ENCODE measurements at regions not wholly inside any gene's neighbourhood (a gene's known extent, or its start where the extent isn't known, plus 50 kb on each side); places are given as distances from the start of the nearest gene placed in this dataset.

GRCh38 chr11:105489446-105489845 lies 120.4 kb upstream of the GRIA4 start:
- H3K4me3 ChIP-seq (ENCODE audit: low read depth in 2 of 2, low read length in 2 of 2) = no peak overlapping the region
- no peaks in the 10 kb centered on the region for H3K9me3 ChIP-seq (ENCODE audit: control insufficient read depth, insufficient read depth, low read depth, low read length)
- H3K27me3 ChIP-seq (ENCODE audit: control insufficient read depth, insufficient read depth, low read length) = no peaks in the 10 kb centered on the region
- ChIA-PET CTCF (no interaction called here), POLR2A (no interaction called here)
- no peak overlapping the region for H3K27ac ChIP-seq (ENCODE audit: low read length)
- ATAC-seq (no peak), DNase-seq (ENCODE audit: low read depth, low spot score) (no peak)
- in situ Hi-C loops (cut with HindIII; ENCODE audit: low pct_unique_long_range_greater_than_20kb, low sequenced_read_pairs) (no loop called here), intact Hi-C loops (cut with micrococcal nuclease; ENCODE audit: unreplicated experiment) (no loop called here)
- H3K4me1 ChIP-seq (ENCODE audit: control insufficient read depth, insufficient read depth, low read length) = no peaks in the 10 kb centered on the region
- BruUV-seq (replicated peaks) = no TSS peak
- TF ChIP-seq POLR2AphosphoS5 (IDR thresholded peaks at IDR 0.05; ENCODE audit: low read depth, low read length) (no peak), SIN3A (IDR thresholded peaks at IDR 0.05; ENCODE audit: borderline replicate concordance, insufficient read depth, low read depth, low read length) (no peak), CTCF (IDR thresholded peaks at IDR 0.05) (no peak), TCF7L2 (IDR thresholded peaks at IDR 0.05; ENCODE audit: low read depth, low read length) (no peak), REST (IDR thresholded peaks at IDR 0.05; ENCODE audit: insufficient read depth in 1 of 2, low read depth in 2 of 2, low read length in 1 of 2) (no peak)
- H3K36me3 ChIP-seq (ENCODE audit: control insufficient read depth, insufficient read depth, low read length) = no peaks in the 10 kb centered on the region

- ATAC-seq (no peak), DNase-seq (ENCODE audit: low read depth, low spot score) (no peak)
- TF ChIP-seq REST (IDR thresholded peaks at IDR 0.05; ENCODE audit: insufficient read depth in 1 of 2, low read depth in 2 of 2, low read length in 1 of 2) (no peak), SIN3A (IDR thresholded peaks at IDR 0.05; ENCODE audit: borderline replicate concordance, insufficient read depth, low read depth, low read length) (no peak), CTCF (IDR thresholded peaks at IDR 0.05) (no peak), TCF7L2 (IDR thresholded peaks at IDR 0.05; ENCODE audit: low read depth, low read length) (no peak), POLR2AphosphoS5 (IDR thresholded peaks at IDR 0.05; ENCODE audit: low read depth, low read length) (no peak)
- ChIA-PET CTCF (no interaction called here), POLR2A (no interaction called here)
- intact Hi-C loops (cut with micrococcal nuclease; ENCODE audit: unreplicated experiment) (no loop called here), in situ Hi-C loops (cut with HindIII; ENCODE audit: low pct_unique_long_range_greater_than_20kb, low sequenced_read_pairs) (no loop called here)
- BruUV-seq (replicated peaks) = no TSS peak
- Histone ChIP-seq H3K27ac (ENCODE audit: low read length) (no peak overlapping the region), H3K4me3 (ENCODE audit: low read depth in 2 of 2, low read length in 2 of 2) (no peak overlapping the region), H3K27me3 (ENCODE audit: control insufficient read depth, insufficient read depth, low read length) (no peaks in the 10 kb centered on the region), H3K36me3 (ENCODE audit: control insufficient read depth, insufficient read depth, low read length) (no peaks in the 10 kb centered on the region), H3K9me3 (ENCODE audit: control insufficient read depth, insufficient read depth, low read depth, low read length) (no peaks in the 10 kb centered on the region), H3K4me1 (ENCODE audit: control insufficient read depth, insufficient read depth, low read length) (no peaks in the 10 kb centered on the region)
Observed at GRCh38 chr11:105486929-105487328, 122.9 kb upstream of the GRIA4 start.
